ENCODE measurements at regions not wholly inside any gene's neighbourhood (a gene's known extent, or its start where the extent isn't known, plus 50 kb on each side); places are given as distances from the start of the nearest gene placed in this dataset.

- DNase-seq (ENCODE audit: low spot score) = no peak
- TF ChIP-seq CTCF (IDR thresholded peaks at IDR 0.05; ENCODE audit: extremely low read depth, missing control alignments) = no peak
Measured at GRCh38 chr7:131117439-131117838, 210.2 kb upstream of the MKLN1 start.

GRCh38 chr7:131119381-131119780 lies 208.3 kb upstream of the MKLN1 start:
- no peak for DNase-seq (ENCODE audit: low spot score)
- TF ChIP-seq CTCF (IDR thresholded peaks at IDR 0.05; ENCODE audit: extremely low read depth, missing control alignments) = no peak

- no peak for DNase-seq (ENCODE audit: low spot score)
- TF ChIP-seq CTCF (IDR thresholded peaks at IDR 0.05; ENCODE audit: extremely low read depth, missing control alignments) = no peak
Measured at GRCh38 chr7:131122394-131122793, 205.3 kb upstream of the MKLN1 start.

- peak; percentile 77 for DNase-seq (ENCODE audit: low spot score)
- no peak for TF ChIP-seq CTCF (IDR thresholded peaks at IDR 0.05; ENCODE audit: extremely low read depth, missing control alignments)
Measured at GRCh38 chr7:131124001-131124629, 203.6 kb upstream of the MKLN1 start.

- no peak for TF ChIP-seq CTCF (IDR thresholded peaks at IDR 0.05; ENCODE audit: extremely low read depth, missing control alignments)
- no peak for DNase-seq (ENCODE audit: low spot score)
Measured at GRCh38 chr7:131124867-131125266, 202.8 kb upstream of the MKLN1 start.

GRCh38 chr7:131130324-131130723 lies 197.4 kb upstream of the MKLN1 start:
- TF ChIP-seq CTCF (IDR thresholded peaks at IDR 0.05; ENCODE audit: extremely low read depth, missing control alignments) = no peak
- no peak for DNase-seq (ENCODE audit: low spot score)

- no peak for TF ChIP-seq CTCF (IDR thresholded peaks at IDR 0.05; ENCODE audit: extremely low read depth, missing control alignments)
- no peak for DNase-seq (ENCODE audit: low spot score)
Measured at GRCh38 chr7:131131012-131131745, 196.5 kb upstream of the MKLN1 start.

Data from GM20000 (cell line).